H1 (cell line): ENCODE measurements at regions not wholly inside any gene's neighbourhood (a gene's known extent, or its start where the extent isn't known, plus 50 kb on each side); places are given as distances from the start of the nearest gene placed in this dataset.

ENCODE experiments used
- POLR2A ChIP-seq, 2 experiments: IDR thresholded peaks; 1 replicate in 1 of 2; 2 replicates in 1 of 2; pipeline ENCODE4 v1.6.1; 2011; ENCODE audit warnings: low read depth in 2 of 2, low read length in 2 of 2, mild to moderate bottlenecking in 2 of 2; ENCODE audit errors: control extremely low read depth in 1 of 2
- RNF2 ChIP-seq: fragments of 200-900, 300-1000 bp; sonication (generic); IDR thresholded peaks from 2 replicates; pipeline ENCODE4 v1.7.1; 2016; ENCODE audit warnings: borderline replicate concordance, low read depth, mild to moderate bottlenecking, antibody characterized with exemption, low read length; ENCODE audit not compliant: poor library complexity, severe bottlenecking; ENCODE audit errors: missing control alignments
- SP4 ChIP-seq: IDR thresholded peaks from 2 replicates; pipeline ENCODE4 v1.6.1; 2012; ENCODE audit warnings: low read length, inconsistent platforms
- SRF ChIP-seq: IDR thresholded peaks from 2 replicates; pipeline ENCODE4 v1.6.1; 2011; ENCODE audit warnings: mild to moderate bottlenecking, low read depth, low read length, moderate library complexity
- TAF1 ChIP-seq: IDR thresholded peaks from 2 replicates; pipeline ENCODE4 v1.6.1; 2011; ENCODE audit warnings: mild to moderate bottlenecking, low read depth, low read length
- TF ChIP-seq, protein P1 (sequence below), 3 experiments: IDR thresholded peaks; 1 replicate in 2 of 3; 2 replicates in 1 of 3; pipeline versions ENCODE4 v1.5.1 to v1.6.1; 2011; ENCODE audit warnings: low read length in 3 of 3, mild to moderate bottlenecking in 3 of 3, inconsistent platforms in 2 of 3, low read depth in 1 of 3, moderate library complexity in 1 of 3; ENCODE audit not compliant: insufficient read depth in 1 of 3; ENCODE audit errors: control extremely low read depth in 1 of 3

DNA sequence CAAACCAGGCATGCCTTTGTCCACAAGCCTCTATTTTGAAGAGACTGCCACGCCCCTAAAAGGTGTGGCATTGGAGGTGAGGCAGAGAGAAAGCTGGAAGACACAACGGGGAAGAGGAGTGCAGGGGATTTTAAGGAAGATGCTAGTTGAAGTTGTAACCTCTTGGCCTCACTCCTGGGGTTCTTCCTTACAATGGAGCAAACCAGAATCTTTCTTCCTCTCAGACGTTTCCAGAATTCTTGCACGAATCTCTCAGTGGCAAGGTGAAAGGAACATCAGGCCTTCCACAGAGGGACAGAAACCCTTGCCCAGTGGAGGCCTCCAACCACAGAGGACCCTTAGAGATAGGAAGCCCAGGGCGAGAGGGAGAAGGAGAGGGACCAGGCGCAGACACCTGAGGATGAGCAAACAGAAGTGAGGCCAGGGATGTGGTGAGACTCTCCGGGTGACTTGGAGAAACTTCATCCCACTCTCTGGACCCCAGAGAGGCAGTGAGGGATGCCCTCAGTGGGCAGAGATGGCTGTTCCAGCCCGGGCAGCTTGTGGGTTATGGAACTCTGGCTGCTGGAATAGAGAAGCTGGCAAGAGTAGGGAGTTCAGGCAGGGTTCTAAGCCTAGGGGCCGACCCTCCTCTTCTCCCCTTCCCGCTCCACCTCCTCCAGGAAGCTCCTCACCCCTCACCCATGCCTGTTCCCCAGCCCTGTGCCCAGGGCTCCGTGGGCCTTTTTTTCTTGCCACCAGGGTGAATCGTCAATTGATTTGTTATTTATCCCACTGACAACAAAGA, 136.8 kb upstream of the RUNX3 start:
- TF ChIP-seq POLR2A (IDR thresholded peaks at IDR 0.05; ENCODE audit: control extremely low read depth in 1 of 2, low read depth in 2 of 2, low read length in 2 of 2) = no peak
- no peak for TF ChIP-seq SRF
- TF ChIP-seq, protein P1, sequence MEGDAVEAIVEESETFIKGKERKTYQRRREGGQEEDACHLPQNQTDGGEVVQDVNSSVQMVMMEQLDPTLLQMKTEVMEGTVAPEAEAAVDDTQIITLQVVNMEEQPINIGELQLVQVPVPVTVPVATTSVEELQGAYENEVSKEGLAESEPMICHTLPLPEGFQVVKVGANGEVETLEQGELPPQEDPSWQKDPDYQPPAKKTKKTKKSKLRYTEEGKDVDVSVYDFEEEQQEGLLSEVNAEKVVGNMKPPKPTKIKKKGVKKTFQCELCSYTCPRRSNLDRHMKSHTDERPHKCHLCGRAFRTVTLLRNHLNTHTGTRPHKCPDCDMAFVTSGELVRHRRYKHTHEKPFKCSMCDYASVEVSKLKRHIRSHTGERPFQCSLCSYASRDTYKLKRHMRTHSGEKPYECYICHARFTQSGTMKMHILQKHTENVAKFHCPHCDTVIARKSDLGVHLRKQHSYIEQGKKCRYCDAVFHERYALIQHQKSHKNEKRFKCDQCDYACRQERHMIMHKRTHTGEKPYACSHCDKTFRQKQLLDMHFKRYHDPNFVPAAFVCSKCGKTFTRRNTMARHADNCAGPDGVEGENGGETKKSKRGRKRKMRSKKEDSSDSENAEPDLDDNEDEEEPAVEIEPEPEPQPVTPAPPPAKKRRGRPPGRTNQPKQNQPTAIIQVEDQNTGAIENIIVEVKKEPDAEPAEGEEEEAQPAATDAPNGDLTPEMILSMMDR (IDR thresholded peaks at IDR 0.05; ENCODE audit: control extremely low read depth in 1 of 3, insufficient read depth in 1 of 3, low read depth in 1 of 3, low read length in 3 of 3) = no peak
- no peak for TF ChIP-seq RNF2
- TF ChIP-seq TAF1 = no peak
- TF ChIP-seq SP4 = no peak
